ENCODE measurements at regions not wholly inside any gene's neighbourhood (a gene's known extent, or its start where the extent isn't known, plus 50 kb on each side); places are given as distances from the start of the nearest gene placed in this dataset.

- no peak overlapping the region for H2AFZ ChIP-seq (replicated peaks; ENCODE audit: low read length, poor library complexity)
- ATAC-seq (ENCODE audit: low read depth) (peak; percentile 70), DNase-seq (peak; percentile 87)
- CTCF ChIA-PET = interaction anchor here (0.6 to 1.5 kb wide), 6 partner anchors 20 to 181 kb away, joined by 3 to 12 read pairs (median 4); no protein-coding TSS in a partner anchor
- H3K4me2 ChIP-seq (ENCODE audit: low read depth, low read length) = no peak overlapping the region
- H4K20me1 ChIP-seq (ENCODE audit: insufficient read depth, low read length) = no peaks in the 10 kb centered on the region
- no peak overlapping the region for H2BK120ac ChIP-seq (ENCODE audit: low read depth, low read length)
- WGBS, 2 experiments (ENCODE audit: extremely low coverage in 2 of 2, insufficient read length in 1 of 2) = no CpG with 5 or more reads among the region's 2 CpGs
- no peak overlapping the region for H3K14ac ChIP-seq (replicated peaks; ENCODE audit: low read depth, low read length)
- dilution Hi-C loops (cut with HindIII; ENCODE audit: low sequenced_read_pairs, unreplicated experiment) (no loop called here), intact Hi-C loops (cut with micrococcal nuclease) (loop anchor here (1.0 to 10.0 kb wide), 6 partner anchors 84 to 750 kb away; partner anchors contain the start of gene PDGFC), in situ Hi-C loops (cut with MboI; ENCODE audit: low sequenced_read_pairs) (no loop called here)
- no peaks in the 10 kb centered on the region for H3K9me3 ChIP-seq (ENCODE audit: control insufficient read depth, insufficient read depth, low read length)
- H2AK5ac ChIP-seq (ENCODE audit: low read depth, low read length) = no peak overlapping the region
- H3K23ac ChIP-seq (ENCODE audit: low read depth, low read length) = no peak overlapping the region
- POLR2A ChIA-PET (ENCODE audit: unreplicated experiment) = no interaction called here
- H3K79me1 ChIP-seq (ENCODE audit: low read depth in 1 of 2, low read length in 2 of 2) = no peaks in the 10 kb centered on the region
- H3K9ac ChIP-seq (ENCODE audit: low read depth, low read length) = no peak overlapping the region
- H3K9me1 ChIP-seq (ENCODE audit: insufficient read depth, low read length) = no peaks in the 10 kb centered on the region
- no peak overlapping the region for H2AK9ac ChIP-seq (replicated peaks; ENCODE audit: low read depth, low read length, poor library complexity)
- TF ChIP-seq CTCF (conservative IDR thresholded peaks at IDR 0.05; ENCODE audit: low read depth, low read length) (peak; percentile 63), BHLHE40 (IDR thresholded peaks at IDR 0.05; ENCODE audit: low read depth, low read length) (no peak), CEBPB (IDR thresholded peaks at IDR 0.05; ENCODE audit: low read depth, low read length) (peak; percentile 75), RAD21 (IDR thresholded peaks at IDR 0.05; ENCODE audit: low read length) (peak; percentile 63), SMC3 (IDR thresholded peaks at IDR 0.05; ENCODE audit: low read depth, low read length) (peak; percentile 33), FOS (IDR thresholded peaks at IDR 0.05; ENCODE audit: low read depth, low read length) (no peak), NFE2L2 (IDR thresholded peaks at IDR 0.05; ENCODE audit: low read depth, low read length) (no peak)
- H3K4me1 ChIP-seq (ENCODE audit: control insufficient read depth, insufficient read depth, low read length) = peaks cover 4% of the 10 kb centered on the region; the same call in 1 of the 2 replicates
- H2BK20ac ChIP-seq (ENCODE audit: low read depth, low read length) = peak overlapping the region; percentile 5; the same call in 1 of the 2 replicates
- H2BK5ac ChIP-seq (ENCODE audit: low read depth, low read length, poor library complexity, severe bottlenecking) = peak overlapping the region; percentile 64
- no peak overlapping the region for H2BK15ac ChIP-seq (ENCODE audit: low read depth, low read length)
- H4K91ac ChIP-seq (ENCODE audit: insufficient read depth, low read depth, low read length) = peak overlapping the region; percentile 27; the same call in 1 of the 2 replicates
- no peak overlapping the region for H3K56ac ChIP-seq (ENCODE audit: extremely low read depth, insufficient read depth, low read length)
- no peak overlapping the region for H3K4ac ChIP-seq (ENCODE audit: low read depth, low read length)
- no peaks in the 10 kb centered on the region for H3K36me3 ChIP-seq (ENCODE audit: control insufficient read depth, insufficient read depth, low read length)
- no peak overlapping the region for H4K5ac ChIP-seq (ENCODE audit: low read depth, low read length)
- H3K18ac ChIP-seq (ENCODE audit: low read depth, low read length) = peak overlapping the region; percentile 49; the same call in 1 of the 2 replicates
- BruUV-seq (replicated peaks) = no TSS peak
- no peak overlapping the region for H3K27ac ChIP-seq (ENCODE audit: insufficient read depth, low read length)
- H4K8ac ChIP-seq (ENCODE audit: low read depth in 2 of 2, low read length in 2 of 2) = no peak overlapping the region
- no peaks in the 10 kb centered on the region for H3K27me3 ChIP-seq (ENCODE audit: control insufficient read depth, insufficient read depth, low read length)
- no peak overlapping the region for H3K4me3 ChIP-seq (ENCODE audit: insufficient read depth, low read depth, low read length)
Measured at GRCh38 chr4:156294577-156294976, 340.9 kb upstream of the CTSO start.
